Pancreas (tissue), 10 donors: ENCODE measurements at regions not wholly inside any gene's neighbourhood (a gene's known extent, or its start where the extent isn't known, plus 50 kb on each side); places are given as distances from the start of the nearest gene placed in this dataset.

Experiments used
- ATAC-seq, 4 donors: fragments of 200-7000 bp; cut with Tn5 transposase; one replicate each; pipeline versions ENCODE4 v1.8.0 to v1.9.1; 2020; ENCODE audit warnings: mild to moderate bottlenecking in 4 of 4, moderate library complexity in 4 of 4
- DNase-seq, 6 donors: peaks; one replicate each; pipeline ENCODE4 v3.0.0-alpha.2; 2020
- FAIRE-seq: peaks from 2 replicates; lab custom pipeline; 2012; peaks lifted over from hg19 to GRCh38; lab: Jason Lieb, UNC
- H3K27ac ChIP-seq, 4 donors: fragments of 200-600 bp; sonication (generic); 1 replicate in 3 of 4; 2 replicates in 1 of 4; pipeline versions ENCODE4 v1.5.0 to v1.8.0; 2020
- H3K27me3 ChIP-seq, 4 donors: fragments of 200-600 bp; one replicate each; pipeline ENCODE4 v1.8.0; 2021
- H3K36me3 ChIP-seq, 3 donors: fragments of 200-600 bp; sonication (generic) in 1 of 3; one replicate each; pipeline versions ENCODE4 v1.5.0 to v1.8.0; 2020 to 2021
- H3K4me1 ChIP-seq, 3 donors: fragments of 200-600 bp; one replicate each; pipeline ENCODE4 v1.8.0; 2021
- H3K4me3 ChIP-seq, 4 donors: fragments of 200-600 bp; sonication (generic) in 2 of 4; one replicate each; pipeline versions ENCODE4 v1.5.0 to v1.8.0; 2020 to 2021
- H3K9me3 ChIP-seq, 4 donors: fragments of 200-600 bp; one replicate each; pipeline ENCODE4 v1.8.0; 2021
- CTCF ChIP-seq, 4 donors: fragments of 200-600 bp; sonication (generic) in 3 of 4; IDR thresholded peaks; one replicate each; pipeline versions ENCODE4 v1.5.0 to v1.8.0; 2021; ENCODE audit warnings: antibody characterized with exemption in 4 of 4
- WGBS, 2 donors: extraction: QIAGEN DNeasy Blood & Tissue Kit; methylation state at CpG; one replicate each; pipeline ENCODE4 v1.1.7; 2013; 5-methylcytosine and 5-hydroxymethylcytosine counted together
- intact Hi-C, 3 donors: fragments of 100-400 bp; cut with DNase I; formaldehyde crosslinking; loops; one replicate each; pipeline versions ENCODE4 v1.11.1 to v1.14.2; 2022
- donor health status: healthy with polysubstance abuse.
- donor health status: DM: no; HTN: no; CAD: no; lungs with moderate emphysema.
- donor health status: DM: no; HTN: no; CAD: no.
- donor health status: control.
- donor health status: control.
- donor health status: Bipolar disorder and iron deficiency.
- donor health status: DM: yes; HTN: yes; CAD: no.
- donor health status: DM: no; HTN: no; CAD: no.
- donor health status: DM: no; HTN: no; CAD: no.
- donor health status: DM: yes; HTN: yes; CAD: no.

- no peak overlapping the region for H3K27ac ChIP-seq
- 96 to 98% methylated on average over 1 of the region's 1 CpG for WGBS, 2 donors
- no peak for FAIRE-seq
These were observed 213.8 kb upstream of the JUN start for GRCh38 chr1:58997637-58998036.

GRCh38 chr1:58999676-59000075 is 215.8 kb upstream of the JUN start:
- intact Hi-C loops, result no loop called here
- 92 to 96% methylated on average over 8 of the region's 8 CpGs for WGBS, 2 donors
- Histone ChIP-seq H3K4me3 (no peak overlapping the region), H3K27ac (no peak overlapping the region), H3K4me1 (no peaks in the 10 kb centered on the region), H3K27me3 (no peaks in the 10 kb centered on the region), H3K36me3 (no peaks in the 10 kb centered on the region), H3K9me3 (no peaks in the 10 kb centered on the region)
- TF ChIP-seq CTCF (IDR thresholded peaks at IDR 0.05), result no peak
- FAIRE-seq (no peak), DNase-seq (no peak), ATAC-seq (no peak)

More at GRCh38 chr1:58997637-58998036, 213.8 kb upstream of the JUN start:
- intact Hi-C loops, result no loop called here
- no peaks in the 10 kb centered on the region for H3K27me3 ChIP-seq
- no peaks in the 10 kb centered on the region for H3K36me3 ChIP-seq
- no peaks in the 10 kb centered on the region for H3K9me3 ChIP-seq
- TF ChIP-seq CTCF (IDR thresholded peaks at IDR 0.05), result no peak
- no peak overlapping the region for H3K4me3 ChIP-seq
- ATAC-seq, result no peak
- no peak for DNase-seq
- H3K4me1 ChIP-seq, result no peaks in the 10 kb centered on the region

- no peak for ATAC-seq
These were observed 220.9 kb upstream of the JUN start for GRCh38 chr1:59004755-59005154.

GRCh38 chr1:59005491-59006288 is 221.8 kb upstream of the JUN start:
- TF ChIP-seq CTCF (IDR thresholded peaks at IDR 0.05), result no peak
- H3K4me3 ChIP-seq, result no peak overlapping the region
- 66 to 87% methylated on average over 1 of the region's 1 CpG for WGBS, 2 donors
- no peak overlapping the region for H3K27ac ChIP-seq
- no peaks in the 10 kb centered on the region for H3K36me3 ChIP-seq
- no peak for FAIRE-seq
- H3K9me3 ChIP-seq, result no peaks in the 10 kb centered on the region
- DNase-seq, result no peak
- intact Hi-C loops, result no loop called here
- H3K4me1 ChIP-seq, result no peaks in the 10 kb centered on the region
- no peaks in the 10 kb centered on the region for H3K27me3 ChIP-seq
- no peak for ATAC-seq

More at GRCh38 chr1:59004755-59005154, 220.9 kb upstream of the JUN start:
- no peaks in the 10 kb centered on the region for H3K4me1 ChIP-seq
- no peaks in the 10 kb centered on the region for H3K36me3 ChIP-seq
- DNase-seq (no peak), FAIRE-seq (no peak)
- no peak overlapping the region for H3K27ac ChIP-seq
- no peaks in the 10 kb centered on the region for H3K9me3 ChIP-seq
- 82 to 84% methylated on average over 2 of the region's 2 CpGs for WGBS, 2 donors
- H3K4me3 ChIP-seq, result no peak overlapping the region
- no peak for TF ChIP-seq CTCF (IDR thresholded peaks at IDR 0.05)
- intact Hi-C loops, result no loop called here
- no peaks in the 10 kb centered on the region for H3K27me3 ChIP-seq

GRCh38 chr1:59006289-59006658 is 222.4 kb upstream of the JUN start:
- no peak for DNase-seq
- ATAC-seq, result no peak
- 92 to 96% methylated on average over 3 of the region's 3 CpGs for WGBS, 2 donors
- Histone ChIP-seq H3K4me3 (no peak overlapping the region), H3K27me3 (no peaks in the 10 kb centered on the region), H3K36me3 (no peaks in the 10 kb centered on the region), H3K9me3 (no peaks in the 10 kb centered on the region), H3K4me1 (no peaks in the 10 kb centered on the region), H3K27ac (no peak overlapping the region)
- TF ChIP-seq CTCF (IDR thresholded peaks at IDR 0.05), result no peak
- intact Hi-C loops, result no loop called here
- no peak for FAIRE-seq
